OCI-LY1 (cell line): ENCODE measurements at regions not wholly inside any gene's neighbourhood (a gene's known extent, or its start where the extent isn't known, plus 50 kb on each side); places are given as distances from the start of the nearest gene placed in this dataset.

Source experiments
- H2AFZ ChIP-seq: fragments of 200-600 bp; sonication (generic), shearing (Covaris generic); 2 replicates; pipeline ENCODE4 v1.6.0; 2014; ENCODE audit warnings: antibody characterized with exemption, mild to moderate bottlenecking, low read length
- H3F3A ChIP-seq: fragments of 200-600 bp; sonication (generic), shearing (Covaris generic); 2 replicates; pipeline ENCODE4 v1.6.0; 2014; ENCODE audit warnings: mild to moderate bottlenecking, antibody characterized with exemption, low read length, moderate library complexity; ENCODE audit not compliant: insufficient read depth
- H3K27ac ChIP-seq: fragments of 200-600 bp; sonication (generic); 2 replicates; pipeline ENCODE4 v1.5.1; 2014; ENCODE audit warnings: low read length, mixed run types, mild to moderate bottlenecking, low read depth; ENCODE audit not compliant: poor library complexity, severe bottlenecking
- H3K27me3 ChIP-seq: fragments of 200-600 bp; sonication (generic); 2 replicates; pipeline ENCODE4 v1.6.0; 2014; ENCODE audit warnings: antibody characterized with exemption, mild to moderate bottlenecking, low read length, moderate library complexity; ENCODE audit not compliant: insufficient read depth
- H3K36me3 ChIP-seq: fragments of 200-600 bp; sonication (generic); 2 replicates; pipeline ENCODE4 v1.6.1; 2014; ENCODE audit warnings: mild to moderate bottlenecking, antibody characterized with exemption, low read length, moderate library complexity, mixed read lengths; ENCODE audit not compliant: insufficient read depth
- H3K4me1 ChIP-seq: fragments of 200-600 bp; sonication (generic); 2 replicates; pipeline ENCODE4 v1.5.1; 2014; ENCODE audit warnings: mild to moderate bottlenecking, low read length, moderate library complexity; ENCODE audit not compliant: insufficient read depth, severe bottlenecking
- H3K4me2 ChIP-seq: fragments of 200-600 bp; sonication (generic), shearing (Covaris generic); 2 replicates; pipeline ENCODE4 v1.6.1; 2014; ENCODE audit warnings: low read length
- H3K4me3 ChIP-seq: fragments of 200-600 bp; sonication (generic); 2 replicates; pipeline ENCODE4 v1.5.1; 2014; ENCODE audit warnings: low read length, low read depth, mild to moderate bottlenecking, mixed read lengths; ENCODE audit not compliant: poor library complexity, severe bottlenecking
- H3K79me2 ChIP-seq: fragments of 200-600 bp; shearing (Covaris generic); 2 replicates; pipeline ENCODE4 v1.6.1; 2016; ENCODE audit warnings: mixed run types, low read length, mixed read lengths; ENCODE audit not compliant: insufficient read depth
- H3K9ac ChIP-seq: fragments of 200-600 bp; sonication (generic), shearing (Covaris generic); 2 replicates; pipeline ENCODE4 v1.6.1; 2014; ENCODE audit warnings: mild to moderate bottlenecking, low read length, mixed read lengths
- H3K9me2 ChIP-seq: fragments of 200-600 bp; sonication (generic), shearing (Covaris generic); 2 replicates; pipeline ENCODE4 v1.6.1; 2014; ENCODE audit warnings: low read depth, mild to moderate bottlenecking, low read length, mixed read lengths
- H3K9me3 ChIP-seq: fragments of 200-600 bp; shearing (Covaris generic); 2 replicates; pipeline ENCODE4 v1.6.1; 2014; ENCODE audit warnings: low read length, mixed read lengths
- H4K20me1 ChIP-seq: fragments of 200-600 bp; sonication (generic), shearing (Covaris generic); 2 replicates; pipeline ENCODE4 v1.6.0; 2016; ENCODE audit warnings: mild to moderate bottlenecking, low read length; ENCODE audit not compliant: insufficient read depth
- EZH2 ChIP-seq: fragments of 200-600 bp; sonication (generic), shearing (Covaris generic); IDR thresholded peaks from 2 replicates; pipeline ENCODE4 v1.8.0; 2017; ENCODE audit warnings: borderline replicate concordance, mixed run types, mild to moderate bottlenecking, antibody characterized with exemption, low read length, moderate library complexity, mixed read lengths
- TF ChIP-seq, protein P1 (sequence below): fragments of 200-600 bp; sonication (generic), shearing (Covaris generic); IDR thresholded peaks from 2 replicates; pipeline ENCODE4 v1.5.1; 2017; ENCODE audit warnings: mild to moderate bottlenecking, antibody characterized with exemption, low read length, moderate library complexity, mixed read lengths

DNA sequence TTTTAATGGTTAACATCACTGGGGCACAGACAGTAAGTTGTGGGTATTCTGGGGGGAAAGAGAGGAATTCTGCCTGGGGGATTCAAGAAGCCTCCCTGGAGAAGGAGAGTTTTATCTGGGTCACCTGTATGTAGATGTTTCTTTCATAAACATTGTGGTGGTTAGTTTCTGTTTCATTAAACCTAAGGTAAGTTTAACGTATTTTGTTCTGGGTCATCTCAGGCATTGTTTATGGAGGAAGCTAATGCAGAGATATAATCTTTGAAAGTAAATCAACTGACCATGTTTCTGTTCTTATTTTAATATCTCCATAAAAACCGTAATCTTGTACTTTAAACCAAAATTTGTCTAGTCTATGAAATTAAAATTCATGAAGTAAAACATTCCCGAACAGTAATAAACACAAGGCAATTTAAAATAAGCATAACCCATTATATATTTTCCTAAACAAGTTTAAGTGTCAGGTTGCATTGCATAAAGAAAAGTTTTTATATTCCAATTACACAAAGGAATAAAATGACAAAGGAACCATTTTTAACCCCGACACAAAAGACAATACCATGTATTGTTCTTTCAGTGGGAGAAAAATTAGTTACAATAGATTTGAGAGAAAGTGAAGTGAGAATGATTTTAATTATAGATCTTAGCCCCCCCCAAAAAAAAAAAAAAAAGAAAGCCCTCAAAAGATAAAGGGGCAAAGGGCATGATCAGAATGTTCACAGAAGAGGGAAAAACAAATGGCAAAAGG lies 274.6 kb upstream of the TBL1XR1 start:
- Histone ChIP-seq H3F3A (no peaks in the 10 kb centered on the region), H3K79me2 (no peaks in the 10 kb centered on the region), H3K9ac (no peak overlapping the region), H2AFZ (no peak overlapping the region), H3K9me3 (no peaks in the 10 kb centered on the region), H3K27ac (no peak overlapping the region), H3K4me1 (no peaks in the 10 kb centered on the region), H4K20me1 (no peaks in the 10 kb centered on the region), H3K4me2 (no peak overlapping the region), H3K27me3 (peaks cover 5% of the 10 kb centered on the region; the same call in 1 of the 2 replicates), H3K4me3 (no peak overlapping the region), H3K9me2 (no peaks in the 10 kb centered on the region), H3K36me3 (no peaks in the 10 kb centered on the region)
- TF ChIP-seq, protein P1, sequence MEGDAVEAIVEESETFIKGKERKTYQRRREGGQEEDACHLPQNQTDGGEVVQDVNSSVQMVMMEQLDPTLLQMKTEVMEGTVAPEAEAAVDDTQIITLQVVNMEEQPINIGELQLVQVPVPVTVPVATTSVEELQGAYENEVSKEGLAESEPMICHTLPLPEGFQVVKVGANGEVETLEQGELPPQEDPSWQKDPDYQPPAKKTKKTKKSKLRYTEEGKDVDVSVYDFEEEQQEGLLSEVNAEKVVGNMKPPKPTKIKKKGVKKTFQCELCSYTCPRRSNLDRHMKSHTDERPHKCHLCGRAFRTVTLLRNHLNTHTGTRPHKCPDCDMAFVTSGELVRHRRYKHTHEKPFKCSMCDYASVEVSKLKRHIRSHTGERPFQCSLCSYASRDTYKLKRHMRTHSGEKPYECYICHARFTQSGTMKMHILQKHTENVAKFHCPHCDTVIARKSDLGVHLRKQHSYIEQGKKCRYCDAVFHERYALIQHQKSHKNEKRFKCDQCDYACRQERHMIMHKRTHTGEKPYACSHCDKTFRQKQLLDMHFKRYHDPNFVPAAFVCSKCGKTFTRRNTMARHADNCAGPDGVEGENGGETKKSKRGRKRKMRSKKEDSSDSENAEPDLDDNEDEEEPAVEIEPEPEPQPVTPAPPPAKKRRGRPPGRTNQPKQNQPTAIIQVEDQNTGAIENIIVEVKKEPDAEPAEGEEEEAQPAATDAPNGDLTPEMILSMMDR: no peak
- no peak for TF ChIP-seq EZH2

DNA sequence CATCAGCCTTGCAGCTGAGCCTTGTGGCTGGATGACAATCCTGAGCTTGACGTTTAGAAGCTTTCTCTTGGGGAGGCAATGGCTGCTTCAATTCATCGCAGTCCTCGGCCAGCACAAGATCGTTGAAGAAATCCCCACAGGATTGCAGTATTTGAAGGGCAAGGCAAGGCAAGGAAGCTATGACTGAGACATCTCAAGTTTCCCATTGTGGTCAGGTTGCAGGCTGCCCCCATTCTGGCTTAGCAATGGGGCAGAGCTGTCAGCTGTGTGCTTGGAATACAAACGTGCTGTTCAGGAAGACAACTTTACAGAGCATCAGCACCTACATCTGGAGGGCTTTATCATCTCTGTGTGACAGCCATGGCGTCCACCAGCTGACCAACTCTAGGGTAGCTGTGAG lies 275.9 kb upstream of the TBL1XR1 start:
- Histone ChIP-seq H3K4me3 (no peak overlapping the region), H2AFZ (no peak overlapping the region), H3F3A (no peaks in the 10 kb centered on the region), H3K9me3 (no peaks in the 10 kb centered on the region), H3K4me1 (no peaks in the 10 kb centered on the region), H3K4me2 (no peak overlapping the region), H3K9me2 (no peaks in the 10 kb centered on the region), H3K36me3 (no peaks in the 10 kb centered on the region), H3K27ac (no peak overlapping the region), H4K20me1 (no peaks in the 10 kb centered on the region), H3K79me2 (no peaks in the 10 kb centered on the region), H3K9ac (no peak overlapping the region), H3K27me3 (peaks cover 5% of the 10 kb centered on the region; the same call in 1 of the 2 replicates)
- TF ChIP-seq, protein P1: no peak
- TF ChIP-seq EZH2: no peak

DNA sequence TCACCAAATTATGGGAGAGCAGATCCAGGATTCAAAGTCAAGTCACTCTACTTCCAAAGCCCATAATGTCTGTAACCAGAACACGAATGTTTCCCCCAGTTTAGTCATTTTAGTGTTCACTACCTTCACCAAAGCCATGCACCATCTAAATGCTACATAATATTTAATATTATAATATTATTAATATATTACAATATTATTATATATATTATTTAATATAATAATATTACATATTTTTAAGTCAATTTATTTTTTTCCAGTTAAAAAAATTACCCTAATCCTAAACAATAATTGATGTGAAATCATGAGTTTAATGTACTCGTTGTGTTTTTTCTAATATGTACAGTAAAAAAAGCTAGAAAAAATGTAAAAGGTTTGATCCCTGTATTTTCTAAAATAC lies 276.6 kb upstream of the TBL1XR1 start:
- Histone ChIP-seq H3K4me1 (no peaks in the 10 kb centered on the region), H3K36me3 (no peaks in the 10 kb centered on the region), H3K27me3 (peaks cover 3% of the 10 kb centered on the region; the same call in 1 of the 2 replicates), H4K20me1 (no peaks in the 10 kb centered on the region), H2AFZ (no peak overlapping the region), H3K9me3 (no peaks in the 10 kb centered on the region), H3K79me2 (no peaks in the 10 kb centered on the region), H3K9ac (no peak overlapping the region), H3K9me2 (no peaks in the 10 kb centered on the region), H3F3A (no peaks in the 10 kb centered on the region), H3K4me2 (no peak overlapping the region), H3K27ac (no peak overlapping the region), H3K4me3 (no peak overlapping the region)
- TF ChIP-seq EZH2: no peak
- TF ChIP-seq, protein P1: no peak
